Mesodermal cell (in vitro differentiated cells): ENCODE measurements at regions not wholly inside any gene's neighbourhood (a gene's known extent, or its start where the extent isn't known, plus 50 kb on each side); places are given as distances from the start of the nearest gene placed in this dataset.

Experiments
- H3K27ac ChIP-seq: 2 replicates; pipeline ENCODE4 v1.7.0; 2013; ENCODE audit warnings: mild to moderate bottlenecking, low read depth, low read length, moderate library complexity; ENCODE audit not compliant: severe bottlenecking
- H3K36me3 ChIP-seq: 2 replicates; pipeline ENCODE4 v1.7.1; 2013; ENCODE audit warnings: mild to moderate bottlenecking, low read length, moderate library complexity; ENCODE audit not compliant: control insufficient read depth, insufficient read depth
- H3K4me1 ChIP-seq: one replicate; pipeline ENCODE4 v1.7.1; 2013; ENCODE audit warnings: mild to moderate bottlenecking, low read length; ENCODE audit not compliant: insufficient read depth, control insufficient read depth, poor library complexity, severe bottlenecking
- H3K4me3 ChIP-seq: 2 replicates; pipeline ENCODE4 v1.7.0; 2013; ENCODE audit warnings: low read length, control low read depth, mild to moderate bottlenecking; ENCODE audit not compliant: insufficient read depth, poor library complexity, severe bottlenecking; ENCODE audit errors: extremely low read depth
- H3K9me3 ChIP-seq: 2 replicates; pipeline ENCODE4 v1.7.1; 2013; ENCODE audit warnings: mild to moderate bottlenecking, low read length, moderate library complexity; ENCODE audit not compliant: control insufficient read depth
- WGBS, 2 experiments: methylation state at CpG; one replicate each; pipeline ENCODE4 v1.1.5; 2013; ENCODE audit warnings: missing lambda C conversion rate in 2 of 2; ENCODE audit not compliant: insufficient coverage in 2 of 2; 5-methylcytosine and 5-hydroxymethylcytosine counted together

GRCh38 chr7:4612939-4613841 is 68.9 kb upstream of the FOXK1 start:
- H3K4me1 ChIP-seq, result peaks cover 13% of the 10 kb centered on the region
- WGBS, 2 experiments, result 38 to 44% methylated on average over 19 to 25 of the region's 25 CpGs
- H3K27ac ChIP-seq, result peak overlapping the region; percentile 62
- peaks cover 3% of the 10 kb centered on the region for H3K9me3 ChIP-seq
- no peak overlapping the region for H3K4me3 ChIP-seq
- no peaks in the 10 kb centered on the region for H3K36me3 ChIP-seq

GRCh38 chr7:4613846-4614548 is 68.1 kb upstream of the FOXK1 start:
- 75 to 78% methylated on average over 10 to 14 of the region's 15 CpGs for WGBS, 2 experiments
- Histone ChIP-seq H3K9me3 (peaks cover 3% of the 10 kb centered on the region), H3K36me3 (no peaks in the 10 kb centered on the region), H3K4me3 (no peak overlapping the region), H3K4me1 (peaks cover 13% of the 10 kb centered on the region), H3K27ac (peak overlapping the region; percentile 62)

GRCh38 chr7:4616116-4616515 is 66.0 kb upstream of the FOXK1 start:
- Histone ChIP-seq H3K27ac (no peak overlapping the region), H3K36me3 (no peaks in the 10 kb centered on the region), H3K4me1 (peaks cover 13% of the 10 kb centered on the region), H3K4me3 (no peak overlapping the region), H3K9me3 (peaks cover 3% of the 10 kb centered on the region)
- WGBS, 2 experiments, result 94% methylated on average over 3 of the region's 5 CpGs; no CpG with 5 or more reads in 1 of the 2 experiments

- Histone ChIP-seq H3K27ac (no peak overlapping the region), H3K36me3 (no peaks in the 10 kb centered on the region), H3K9me3 (peaks cover 20% of the 10 kb centered on the region), H3K4me3 (no peak overlapping the region), H3K4me1 (peaks cover 12% of the 10 kb centered on the region)
- WGBS, 2 experiments, result 88 to 96% methylated on average over 2 to 3 of the region's 5 CpGs
Measured at GRCh38 chr7:4621396-4621795, 60.7 kb upstream of the FOXK1 start.

GRCh38 chr7:4626318-4626845 is 55.7 kb upstream of the FOXK1 start:
- no peak overlapping the region for H3K27ac ChIP-seq
- H3K4me1 ChIP-seq, result peaks cover 17% of the 10 kb centered on the region
- no peak overlapping the region for H3K4me3 ChIP-seq
- H3K36me3 ChIP-seq, result no peaks in the 10 kb centered on the region
- H3K9me3 ChIP-seq, result peaks cover 16% of the 10 kb centered on the region
- 57 to 96% methylated on average over 1 to 3 of the region's 5 CpGs for WGBS, 2 experiments

- Histone ChIP-seq H3K4me3 (no peak overlapping the region), H3K27ac (no peak overlapping the region), H3K36me3 (no peaks in the 10 kb centered on the region), H3K9me3 (no peaks in the 10 kb centered on the region), H3K4me1 (peaks cover 17% of the 10 kb centered on the region)
- WGBS, 2 experiments, result 91 to 100% methylated on average over 2 to 4 of the region's 8 CpGs
Measured at GRCh38 chr7:4629287-4629895, 52.7 kb upstream of the FOXK1 start.

- Histone ChIP-seq H3K27ac (peak overlapping the region; percentile 66), H3K4me1 (peaks cover 4% of the 10 kb centered on the region), H3K9me3 (no peaks in the 10 kb centered on the region), H3K4me3 (no peak overlapping the region), H3K36me3 (no peaks in the 10 kb centered on the region)
- WGBS, 2 experiments, result 5 to 8% methylated on average over 23 to 24 of the region's 25 CpGs
Measured at GRCh38 chr7:4631380-4632179, 50.5 kb upstream of the FOXK1 start.
